ENCODE measurements at regions not wholly inside any gene's neighbourhood (a gene's known extent, or its start where the extent isn't known, plus 50 kb on each side); places are given as distances from the start of the nearest gene placed in this dataset.

GRCh38 chr12:94057262-94058151, 90.9 kb upstream of the PLXNC1 start:
- TF ChIP-seq CTCF (conservative IDR thresholded peaks at IDR 0.05; ENCODE audit: low read depth, low read length), result no peak
- H3K4me3 ChIP-seq (ENCODE audit: low read length), result no peak overlapping the region
- DNase-seq (ENCODE audit: low read depth), result peak; percentile 71

GRCh38 chr12:94059394-94060368, 88.7 kb upstream of the PLXNC1 start:
- TF ChIP-seq CTCF (conservative IDR thresholded peaks at IDR 0.05; ENCODE audit: low read depth, low read length), result no peak
- H3K4me3 ChIP-seq (ENCODE audit: low read length), result no peak overlapping the region
- no peak for DNase-seq (ENCODE audit: low read depth)

GRCh38 chr12:94062194-94062593, 86.2 kb upstream of the PLXNC1 start:
- TF ChIP-seq CTCF (conservative IDR thresholded peaks at IDR 0.05; ENCODE audit: low read depth, low read length), result no peak
- no peak overlapping the region for H3K4me3 ChIP-seq (ENCODE audit: low read length)

GRCh38 chr12:94062796-94063635, 85.4 kb upstream of the PLXNC1 start:
- TF ChIP-seq CTCF (conservative IDR thresholded peaks at IDR 0.05; ENCODE audit: low read depth, low read length), result no peak
- no peak for DNase-seq (ENCODE audit: low read depth)
- H3K4me3 ChIP-seq (ENCODE audit: low read length), result no peak overlapping the region

More at GRCh38 chr12:94062194-94062593, 86.2 kb upstream of the PLXNC1 start:
- no peak for DNase-seq (ENCODE audit: low read depth)

- H3K4me3 ChIP-seq (ENCODE audit: low read length), result no peak overlapping the region
- DNase-seq (ENCODE audit: low read depth), result no peak
- TF ChIP-seq CTCF (conservative IDR thresholded peaks at IDR 0.05; ENCODE audit: low read depth, low read length), result no peak
Observed at GRCh38 chr12:94070520-94070919, 77.9 kb upstream of the PLXNC1 start.

- TF ChIP-seq CTCF (conservative IDR thresholded peaks at IDR 0.05; ENCODE audit: low read depth, low read length), result no peak
- H3K4me3 ChIP-seq (ENCODE audit: low read length), result no peak overlapping the region
- DNase-seq (ENCODE audit: low read depth), result no peak
Observed at GRCh38 chr12:94071258-94071657, 77.1 kb upstream of the PLXNC1 start.
